ENCODE measurements at regions not wholly inside any gene's neighbourhood (a gene's known extent, or its start where the extent isn't known, plus 50 kb on each side); places are given as distances from the start of the nearest gene placed in this dataset.

DNA sequence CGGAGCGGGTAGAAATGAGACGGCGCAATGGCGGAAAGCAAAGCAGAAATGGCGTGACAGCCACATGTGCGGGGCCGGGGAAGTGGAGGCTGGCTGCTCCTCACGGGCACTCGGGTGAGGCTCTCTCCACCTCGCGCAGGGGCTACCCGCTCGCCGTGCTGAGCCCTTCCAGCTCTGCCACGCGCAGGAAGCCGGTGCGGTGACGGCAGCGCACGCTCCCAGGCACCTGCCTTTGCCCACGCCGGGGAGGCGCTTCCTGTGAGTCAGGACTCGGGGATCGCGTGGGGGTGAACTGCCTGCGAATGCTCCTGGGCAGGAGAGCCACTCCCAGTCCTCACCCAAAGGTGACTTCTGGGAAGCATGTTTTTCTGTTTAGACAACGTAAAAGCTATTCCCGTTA, 431.2 kb downstream of the GLRX3 start:
- TF ChIP-seq POLR2A (IDR thresholded peaks at IDR 0.05) (no peak), EP300 (IDR thresholded peaks at IDR 0.05) (no peak), POLR2AphosphoS5 (IDR thresholded peaks at IDR 0.05) (no peak)
- TF ChIP-seq, protein P1, sequence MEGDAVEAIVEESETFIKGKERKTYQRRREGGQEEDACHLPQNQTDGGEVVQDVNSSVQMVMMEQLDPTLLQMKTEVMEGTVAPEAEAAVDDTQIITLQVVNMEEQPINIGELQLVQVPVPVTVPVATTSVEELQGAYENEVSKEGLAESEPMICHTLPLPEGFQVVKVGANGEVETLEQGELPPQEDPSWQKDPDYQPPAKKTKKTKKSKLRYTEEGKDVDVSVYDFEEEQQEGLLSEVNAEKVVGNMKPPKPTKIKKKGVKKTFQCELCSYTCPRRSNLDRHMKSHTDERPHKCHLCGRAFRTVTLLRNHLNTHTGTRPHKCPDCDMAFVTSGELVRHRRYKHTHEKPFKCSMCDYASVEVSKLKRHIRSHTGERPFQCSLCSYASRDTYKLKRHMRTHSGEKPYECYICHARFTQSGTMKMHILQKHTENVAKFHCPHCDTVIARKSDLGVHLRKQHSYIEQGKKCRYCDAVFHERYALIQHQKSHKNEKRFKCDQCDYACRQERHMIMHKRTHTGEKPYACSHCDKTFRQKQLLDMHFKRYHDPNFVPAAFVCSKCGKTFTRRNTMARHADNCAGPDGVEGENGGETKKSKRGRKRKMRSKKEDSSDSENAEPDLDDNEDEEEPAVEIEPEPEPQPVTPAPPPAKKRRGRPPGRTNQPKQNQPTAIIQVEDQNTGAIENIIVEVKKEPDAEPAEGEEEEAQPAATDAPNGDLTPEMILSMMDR (IDR thresholded peaks at IDR 0.05), result no peak
- 90 to 91% methylated on average over 29 to 30 of the region's 31 CpGs for WGBS, 2 donors
- Histone ChIP-seq H3K4me3 (no peak overlapping the region), H3K27ac (no peak overlapping the region), H3K36me3 (no peaks in the 10 kb centered on the region), H3K4me1 (no peaks in the 10 kb centered on the region), H3K27me3 (no peaks in the 10 kb centered on the region), H3K9me3 (no peaks in the 10 kb centered on the region)
- DNase-seq (peak in 1 of 2 donors; percentile 74), ATAC-seq (ENCODE audit: low FRiP score in 2 of 2) (no peak)

DNA sequence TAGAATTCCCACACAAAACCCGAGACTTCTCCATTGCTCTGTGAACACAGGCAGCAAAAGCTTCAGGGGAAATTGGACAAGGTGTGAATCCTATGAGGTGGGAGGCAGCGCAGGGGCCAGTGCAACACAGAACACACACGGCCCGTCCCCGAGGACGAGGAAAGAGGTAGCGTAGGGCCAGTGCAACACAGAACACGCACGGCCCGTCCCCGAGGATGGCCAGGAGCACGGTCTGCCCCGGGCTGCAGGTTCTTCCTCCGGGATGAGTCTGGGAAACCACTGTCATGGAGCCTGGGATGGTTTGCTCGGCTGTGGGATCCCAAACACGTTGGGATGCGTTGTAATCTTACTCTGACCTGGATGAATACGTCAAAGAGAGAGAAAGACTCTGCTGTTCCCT, 432.1 kb downstream of the GLRX3 start:
- Histone ChIP-seq H3K27ac (no peak overlapping the region), H3K4me1 (no peaks in the 10 kb centered on the region), H3K9me3 (no peaks in the 10 kb centered on the region), H3K36me3 (no peaks in the 10 kb centered on the region), H3K27me3 (no peaks in the 10 kb centered on the region), H3K4me3 (no peak overlapping the region)
- DNase-seq (peak in 1 of 2 donors; percentile 43), ATAC-seq (ENCODE audit: low FRiP score in 2 of 2) (no peak)
- 87 to 91% methylated on average over 18 of the region's 18 CpGs for WGBS, 2 donors
- TF ChIP-seq POLR2A (IDR thresholded peaks at IDR 0.05) (no peak), EP300 (IDR thresholded peaks at IDR 0.05) (no peak), POLR2AphosphoS5 (IDR thresholded peaks at IDR 0.05) (no peak)
- TF ChIP-seq, protein P1 (IDR thresholded peaks at IDR 0.05), result no peak

DNA sequence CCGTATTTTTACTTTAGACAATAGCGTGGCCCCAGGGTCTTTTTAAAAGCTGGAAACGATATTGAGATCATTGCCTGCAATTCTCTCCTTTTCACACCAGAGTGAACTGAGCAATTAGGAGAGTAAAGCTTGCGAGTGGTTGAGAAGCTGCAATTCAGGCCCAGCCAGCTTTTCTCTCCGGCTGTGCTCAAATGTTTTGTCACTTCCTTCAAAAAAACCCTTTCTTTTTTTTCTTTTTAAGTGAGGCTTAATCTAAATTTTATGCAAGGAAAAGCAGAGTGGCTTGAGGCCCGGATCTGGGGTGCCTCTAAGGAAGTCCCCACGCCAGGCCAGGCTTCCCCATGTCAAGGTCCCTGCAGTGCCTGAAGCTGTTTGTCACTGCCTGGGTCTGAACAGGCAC, 433.9 kb downstream of the GLRX3 start:
- Histone ChIP-seq H3K9me3 (no peaks in the 10 kb centered on the region), H3K27ac (no peak overlapping the region), H3K27me3 (no peaks in the 10 kb centered on the region), H3K36me3 (no peaks in the 10 kb centered on the region), H3K4me1 (no peaks in the 10 kb centered on the region), H3K4me3 (no peak overlapping the region)
- DNase-seq (no peak), ATAC-seq (ENCODE audit: low FRiP score in 2 of 2) (no peak)
- TF ChIP-seq, protein P1 (IDR thresholded peaks at IDR 0.05), result no peak
- TF ChIP-seq EP300 (IDR thresholded peaks at IDR 0.05) (no peak), POLR2A (IDR thresholded peaks at IDR 0.05) (no peak), POLR2AphosphoS5 (IDR thresholded peaks at IDR 0.05) (no peak)
- 61 to 63% methylated on average over 7 of the region's 7 CpGs for WGBS, 2 donors

DNA sequence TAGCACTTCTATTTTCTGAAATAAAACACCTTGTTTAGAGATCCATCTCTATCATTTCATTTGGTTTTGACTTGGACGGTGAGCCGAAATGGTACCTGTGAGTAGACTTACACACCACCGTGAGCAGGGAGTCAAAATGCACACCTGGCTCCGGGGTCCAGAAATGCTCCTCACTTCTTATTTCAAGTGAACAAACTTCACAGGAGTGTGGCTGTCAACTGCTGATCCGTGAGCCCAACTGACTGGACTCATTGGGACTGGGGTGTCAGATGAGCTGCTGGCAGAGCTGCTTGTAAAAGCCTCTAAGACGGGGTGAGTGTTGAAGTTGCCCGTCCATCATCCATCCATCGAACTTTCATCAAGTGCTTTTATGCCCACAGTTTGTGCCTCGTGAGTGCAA, 435.5 kb downstream of the GLRX3 start:
- H3K27ac ChIP-seq, result no peak overlapping the region
- ATAC-seq (ENCODE audit: low FRiP score in 2 of 2) (no peak), DNase-seq (no peak)
- no peaks in the 10 kb centered on the region for H3K36me3 ChIP-seq
- H3K9me3 ChIP-seq, result no peaks in the 10 kb centered on the region
- no peak for TF ChIP-seq POLR2A (IDR thresholded peaks at IDR 0.05)
- TF ChIP-seq, protein P1 (IDR thresholded peaks at IDR 0.05), result no peak
- no peak for TF ChIP-seq POLR2AphosphoS5 (IDR thresholded peaks at IDR 0.05)
- no peak for TF ChIP-seq EP300 (IDR thresholded peaks at IDR 0.05)
- no peaks in the 10 kb centered on the region for H3K4me1 ChIP-seq
- no peaks in the 10 kb centered on the region for H3K27me3 ChIP-seq
- 87 to 92% methylated on average over 9 of the region's 9 CpGs for WGBS, 2 donors
- H3K4me3 ChIP-seq, result no peak overlapping the region

DNA sequence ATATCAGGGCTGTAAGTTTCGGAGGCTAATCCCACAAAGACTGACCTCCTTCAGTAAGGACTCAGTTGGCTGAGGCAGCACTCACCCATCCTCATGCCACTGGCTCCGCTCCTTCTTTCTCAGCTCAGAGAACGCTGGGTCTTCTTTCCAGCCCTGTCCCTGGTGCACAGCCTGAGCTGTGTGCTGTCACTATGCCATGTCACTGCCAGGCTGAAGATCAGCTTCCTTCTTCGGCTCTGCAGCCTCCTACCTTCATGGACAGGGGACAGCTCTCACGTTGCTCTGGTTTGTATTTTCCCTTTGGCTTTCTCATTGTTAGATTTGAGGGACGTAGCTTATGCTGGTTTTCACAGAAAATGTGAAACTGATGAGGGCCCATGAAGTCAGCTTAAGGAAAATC, 437.3 kb downstream of the GLRX3 start:
- Histone ChIP-seq H3K4me3 (no peak overlapping the region), H3K36me3 (no peaks in the 10 kb centered on the region), H3K27me3 (no peaks in the 10 kb centered on the region), H3K9me3 (no peaks in the 10 kb centered on the region), H3K27ac (no peak overlapping the region), H3K4me1 (no peaks in the 10 kb centered on the region)
- WGBS, 2 donors, result 74 to 85% methylated on average over 6 of the region's 6 CpGs
- ATAC-seq (ENCODE audit: low FRiP score in 2 of 2), result no peak
- no peak for DNase-seq
- TF ChIP-seq POLR2A (IDR thresholded peaks at IDR 0.05) (no peak), EP300 (IDR thresholded peaks at IDR 0.05) (no peak), POLR2AphosphoS5 (IDR thresholded peaks at IDR 0.05) (no peak)
- TF ChIP-seq, protein P1 (IDR thresholded peaks at IDR 0.05), result no peak
